Kidney (tissue), 13 donors: ENCODE measurements at regions not wholly inside any gene's neighbourhood (a gene's known extent, or its start where the extent isn't known, plus 50 kb on each side); places are given as distances from the start of the nearest gene placed in this dataset.

Experiments used
- DNase-seq, 5 donors: peaks; one replicate each; pipeline ENCODE4 v3.0.0-alpha.2; 2013 to 2020
- FAIRE-seq: peaks from 2 replicates; lab custom pipeline; 2012; peaks lifted over from hg19 to GRCh38; lab: Jason Lieb, UNC
- H3K27ac ChIP-seq, 2 donors: one replicate each; pipeline ENCODE4 v1.7.0; 2013; ENCODE audit warnings: low read depth in 2 of 2, low read length in 2 of 2, inconsistent platforms in 1 of 2
- H3K27me3 ChIP-seq: one replicate; pipeline ENCODE4 v1.7.1; 2013; ENCODE audit warnings: low read length, inconsistent platforms; ENCODE audit not compliant: control insufficient read depth, insufficient read depth
- H3K36me3 ChIP-seq, 3 donors: one replicate each; pipeline versions ENCODE4 v1.7.0 to v1.7.1; 2013; ENCODE audit warnings: low read length in 3 of 3, control low read depth in 1 of 3, inconsistent platforms in 1 of 3; ENCODE audit not compliant: insufficient read depth in 3 of 3, control insufficient read depth in 2 of 3
- H3K4me1 ChIP-seq, 3 donors: one replicate each; pipeline versions ENCODE4 v1.7.0 to v1.7.1; 2013; ENCODE audit warnings: low read length in 3 of 3, inconsistent platforms in 1 of 3, low read depth in 1 of 3; ENCODE audit not compliant: control insufficient read depth in 2 of 3, insufficient read depth in 2 of 3
- H3K4me3 ChIP-seq, 3 donors: one replicate each; pipeline versions ENCODE4 v1.7.0 to v1.8.1; 2013; ENCODE audit warnings: low read length in 3 of 3, control low read depth in 1 of 3, inconsistent platforms in 1 of 3
- H3K9ac ChIP-seq, 3 donors: one replicate each; pipeline versions ENCODE4 v1.7.0 to v1.7.1; 2013; ENCODE audit warnings: low read length in 3 of 3, control low read depth in 1 of 3, inconsistent platforms in 1 of 3
- H3K9me3 ChIP-seq, 3 donors: one replicate each; pipeline versions ENCODE4 v1.7.0 to v1.7.1; 2013; ENCODE audit warnings: low read length in 3 of 3, control low read depth in 1 of 3, inconsistent platforms in 1 of 3; ENCODE audit not compliant: control insufficient read depth in 2 of 3, insufficient read depth in 1 of 3
- intact Hi-C: fragments of 100-400 bp; cut with DNase I; formaldehyde crosslinking; loops from one replicate; pipeline ENCODE4 v1.11.1; 2022
- TF ChIP-seq, protein P1 (sequence below): IDR thresholded peaks from 3 replicates; pipeline ENCODE4 v1.5.1; 2012; ENCODE audit warnings: mild to moderate bottlenecking, moderate library complexity, borderline replicate concordance; ENCODE audit not compliant: insufficient read depth; ENCODE audit errors: extremely low read depth
- donor health status: control.
- donor health status: control.
- donor health status: control.
- donor health status: control.
- donor health status: control.
- donor health status: DM: yes; HTN: yes; CAD: no.
- donor health status: Normal renal cell carcinoma (clear cell type).

DNA sequence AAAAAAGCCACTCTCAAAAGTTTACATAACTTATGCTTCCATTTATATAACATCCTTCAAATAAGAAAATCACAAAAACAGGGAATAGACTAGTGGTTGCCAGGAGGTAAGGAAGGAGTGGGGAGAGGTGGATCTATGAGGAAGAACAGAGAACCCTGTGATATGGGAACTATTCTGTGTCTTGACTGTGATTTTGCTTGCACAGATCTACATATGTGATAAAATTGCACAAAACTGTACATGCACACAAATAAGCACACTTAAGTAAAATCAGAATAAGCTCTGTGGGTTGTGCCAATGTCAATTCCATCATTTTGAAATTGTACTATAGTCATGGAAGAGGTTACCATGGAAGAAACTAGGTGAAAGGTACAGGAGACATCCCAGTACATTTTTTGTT is 121.6 kb upstream of the SGCG start:
- DNase-seq (no peak), FAIRE-seq (no peak)
- no peak overlapping the region for H3K4me3 ChIP-seq
- no peaks in the 10 kb centered on the region for H3K4me1 ChIP-seq
- TF ChIP-seq, protein P1, sequence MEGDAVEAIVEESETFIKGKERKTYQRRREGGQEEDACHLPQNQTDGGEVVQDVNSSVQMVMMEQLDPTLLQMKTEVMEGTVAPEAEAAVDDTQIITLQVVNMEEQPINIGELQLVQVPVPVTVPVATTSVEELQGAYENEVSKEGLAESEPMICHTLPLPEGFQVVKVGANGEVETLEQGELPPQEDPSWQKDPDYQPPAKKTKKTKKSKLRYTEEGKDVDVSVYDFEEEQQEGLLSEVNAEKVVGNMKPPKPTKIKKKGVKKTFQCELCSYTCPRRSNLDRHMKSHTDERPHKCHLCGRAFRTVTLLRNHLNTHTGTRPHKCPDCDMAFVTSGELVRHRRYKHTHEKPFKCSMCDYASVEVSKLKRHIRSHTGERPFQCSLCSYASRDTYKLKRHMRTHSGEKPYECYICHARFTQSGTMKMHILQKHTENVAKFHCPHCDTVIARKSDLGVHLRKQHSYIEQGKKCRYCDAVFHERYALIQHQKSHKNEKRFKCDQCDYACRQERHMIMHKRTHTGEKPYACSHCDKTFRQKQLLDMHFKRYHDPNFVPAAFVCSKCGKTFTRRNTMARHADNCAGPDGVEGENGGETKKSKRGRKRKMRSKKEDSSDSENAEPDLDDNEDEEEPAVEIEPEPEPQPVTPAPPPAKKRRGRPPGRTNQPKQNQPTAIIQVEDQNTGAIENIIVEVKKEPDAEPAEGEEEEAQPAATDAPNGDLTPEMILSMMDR = no peak
- no peaks in the 10 kb centered on the region for H3K36me3 ChIP-seq
- H3K27me3 ChIP-seq = no peaks in the 10 kb centered on the region
- intact Hi-C loops = no loop called here
- no peak overlapping the region for H3K27ac ChIP-seq
- H3K9me3 ChIP-seq = no peaks in the 10 kb centered on the region
- no peak overlapping the region for H3K9ac ChIP-seq

DNA sequence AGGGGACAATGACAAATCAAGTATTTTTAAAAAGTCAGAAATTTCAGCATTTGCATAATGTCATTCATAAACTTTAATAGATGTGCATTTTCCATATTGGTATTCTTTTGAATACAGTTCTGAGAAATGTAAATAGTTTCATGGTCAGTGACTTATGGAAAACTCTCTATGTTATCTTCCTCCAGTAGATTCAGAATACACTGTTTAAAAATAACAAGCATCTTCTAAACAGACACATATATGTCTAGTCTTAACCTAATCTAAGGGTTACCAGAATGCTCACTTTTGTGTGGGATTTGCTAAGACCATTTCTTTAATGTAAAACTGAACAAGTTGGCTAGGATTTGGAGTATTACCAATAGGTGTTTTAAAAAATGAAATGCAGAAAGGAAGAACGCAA is 119.8 kb upstream of the SGCG start:
- no peak for DNase-seq
- Histone ChIP-seq H3K4me3 (no peak overlapping the region), H3K9me3 (no peaks in the 10 kb centered on the region), H3K27ac (no peak overlapping the region), H3K27me3 (no peaks in the 10 kb centered on the region), H3K4me1 (no peaks in the 10 kb centered on the region), H3K36me3 (no peaks in the 10 kb centered on the region), H3K9ac (no peak overlapping the region)
- intact Hi-C loops = no loop called here
- TF ChIP-seq, protein P1 = no peak
- FAIRE-seq = no peak

DNA sequence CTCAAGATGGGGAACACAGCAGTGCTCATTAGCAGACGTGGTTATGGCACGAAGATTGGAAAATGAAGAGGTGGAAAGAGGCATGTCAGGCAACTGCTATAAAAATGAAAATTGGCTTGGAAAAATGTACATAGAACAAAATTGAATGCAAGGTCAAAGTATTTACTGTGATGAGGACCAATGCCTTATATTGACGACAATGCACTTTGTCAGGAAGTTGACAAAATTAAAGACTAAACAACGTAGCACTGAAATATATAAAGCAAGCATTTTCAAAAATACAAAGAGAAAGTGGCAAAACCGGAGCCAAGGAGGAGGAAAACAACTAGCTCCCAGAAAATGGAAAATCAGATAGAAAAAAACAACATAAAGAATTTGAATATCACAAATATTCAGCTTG is 113.7 kb upstream of the SGCG start:
- no peak overlapping the region for H3K4me3 ChIP-seq
- TF ChIP-seq, protein P1 = no peak
- peaks cover 0 to 6% (median 3%) of the 10 kb centered on the region in 3 donors for H3K9me3 ChIP-seq
- no peak overlapping the region for H3K27ac ChIP-seq
- H3K4me1 ChIP-seq = no peaks in the 10 kb centered on the region
- FAIRE-seq (no peak), DNase-seq (no peak)
- H3K36me3 ChIP-seq = no peaks in the 10 kb centered on the region
- H3K9ac ChIP-seq = no peak overlapping the region
- intact Hi-C loops = no loop called here
- no peaks in the 10 kb centered on the region for H3K27me3 ChIP-seq

DNA sequence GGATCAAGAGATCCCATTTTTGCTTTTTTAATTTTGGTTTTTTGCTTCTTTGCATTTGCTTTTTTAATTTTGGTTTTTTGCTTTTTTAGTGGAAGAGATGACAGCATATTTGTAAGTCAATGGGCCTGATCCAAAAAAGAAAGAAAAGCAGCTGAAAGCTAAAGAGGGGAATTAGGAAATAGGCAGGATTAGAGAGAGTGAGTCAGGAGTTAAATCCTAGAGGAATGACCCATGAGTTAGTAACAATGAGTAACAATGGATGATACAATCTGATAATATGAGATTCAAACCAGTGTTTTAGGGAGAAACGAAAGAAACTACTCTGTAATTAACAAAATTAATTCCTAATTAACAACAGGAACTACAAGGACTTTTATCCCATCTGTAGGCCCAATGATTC is 111.2 kb upstream of the SGCG start:
- H3K4me1 ChIP-seq = no peaks in the 10 kb centered on the region
- H3K4me3 ChIP-seq = no peak overlapping the region
- DNase-seq (no peak), FAIRE-seq (no peak)
- intact Hi-C loops = no loop called here
- H3K36me3 ChIP-seq = no peaks in the 10 kb centered on the region
- H3K9ac ChIP-seq = no peak overlapping the region
- no peaks in the 10 kb centered on the region for H3K27me3 ChIP-seq
- H3K27ac ChIP-seq = no peak overlapping the region
- TF ChIP-seq, protein P1 = no peak
- H3K9me3 ChIP-seq = peaks cover 0 to 6% (median 3%) of the 10 kb centered on the region in 3 donors
